K562 (cell line): ENCODE measurements at regions not wholly inside any gene's neighbourhood (a gene's known extent, or its start where the extent isn't known, plus 50 kb on each side); places are given as distances from the start of the nearest gene placed in this dataset.

Experiments
- ARID1B ChIP-seq: fragments of 450-650 bp; IDR thresholded peaks from 2 replicates; pipeline ENCODE4 v1.6.1; 2016; ENCODE audit warnings: antibody characterized with exemption, mild to moderate bottlenecking, inconsistent platforms
- ARID2 ChIP-seq: fragments of 450-650 bp; IDR thresholded peaks from 2 replicates; pipeline ENCODE4 v1.6.1; 2017; ENCODE audit warnings: antibody characterized with exemption, mild to moderate bottlenecking
- ASH1L ChIP-seq: fragments of 450-650 bp; IDR thresholded peaks from 2 replicates; pipeline ENCODE4 v1.6.1; 2018; ENCODE audit warnings: borderline replicate concordance, mild to moderate bottlenecking, low read depth; ENCODE audit not compliant: partially characterized antibody
- CBFA2T3 ChIP-seq: fragments of 450-650 bp; IDR thresholded peaks from 2 replicates; pipeline ENCODE4 v1.6.1; 2017
- DPF2 ChIP-seq: fragments of 450-650 bp; IDR thresholded peaks from 2 replicates; pipeline ENCODE4 v1.6.1; 2016
- EP300 ChIP-seq: IDR thresholded peaks from 2 replicates; pipeline ENCODE4 v1.6.1; 2012; ENCODE audit warnings: low read length, improper control_type of control experiment
- IRF2 ChIP-seq: sonication (generic); formaldehyde crosslinking; IDR thresholded peaks from 2 replicates; pipeline ENCODE4 v1.8.1; 2022; ENCODE audit warnings: mild to moderate bottlenecking, missing genetic modification reagents
- MBD2 ChIP-seq: sonication (generic); IDR thresholded peaks from 2 replicates; pipeline ENCODE4 v1.6.1; 2016; ENCODE audit warnings: low read depth, borderline replicate concordance
- POLR3A ChIP-seq: IDR thresholded peaks from 2 replicates; pipeline ENCODE4 v1.6.1; 2011; ENCODE audit warnings: borderline replicate concordance, mild to moderate bottlenecking, moderate library complexity; ENCODE audit not compliant: insufficient read length, insufficient read depth; ENCODE audit errors: extremely low read depth
- RCOR1 ChIP-seq, 2 experiments: IDR thresholded peaks; 2 replicates each; pipeline ENCODE4 v1.6.1; 2012; ENCODE audit warnings: low read depth in 2 of 2, low read length in 2 of 2, borderline replicate concordance in 1 of 2, improper control_type of control experiment in 1 of 2
- SAFB ChIP-seq: fragments of 200-400 bp; formaldehyde crosslinking; IDR thresholded peaks from 2 replicates; pipeline ENCODE4 v1.6.1; 2017; ENCODE audit warnings: low read depth, low read length, borderline replicate concordance
- SAFB2 ChIP-seq: fragments of 200-400 bp; formaldehyde crosslinking; IDR thresholded peaks from 2 replicates; pipeline ENCODE4 v1.6.1; 2018; ENCODE audit warnings: borderline replicate concordance, low read length, low read depth, moderate library complexity; ENCODE audit not compliant: severe bottlenecking
- SMAD4 ChIP-seq: fragments of 250-450 bp; sonication (Bioruptor Pico); conservative IDR thresholded peaks from 2 replicates; pipeline ENCODE4 v1.8.0; 2021; ENCODE audit warnings: inconsistent platforms, mild to moderate bottlenecking, moderate library complexity
- SNIP1 ChIP-seq: fragments of 450-650 bp; IDR thresholded peaks from 2 replicates; pipeline ENCODE4 v1.7.1; 2017; ENCODE audit warnings: low read depth, mild to moderate bottlenecking
- SUPT5H ChIP-seq: fragments of 450-650 bp; IDR thresholded peaks from 2 replicates; pipeline ENCODE4 v1.6.1; 2016
- TARDBP ChIP-seq: fragments of 450-650 bp; IDR thresholded peaks from 2 replicates; pipeline ENCODE4 v1.6.1; 2016
- TEAD2 ChIP-seq: fragments of 450-650 bp; IDR thresholded peaks from 2 replicates; pipeline ENCODE4 v1.6.1; 2016; ENCODE audit warnings: missing genetic modification characterization, control low read depth, missing compliant biosample characterization
- TFAM ChIP-seq: fragments of 250-450 bp; sonication (Bioruptor Pico); conservative IDR thresholded peaks from 2 replicates; pipeline ENCODE4 v1.5.0; 2021; ENCODE audit warnings: mild to moderate bottlenecking, moderate library complexity
- ZNF384 ChIP-seq: IDR thresholded peaks from 2 replicates; pipeline ENCODE4 v1.6.1; 2012; ENCODE audit warnings: low read depth, low read length, improper control_type of control experiment
- ZNF445 ChIP-seq: fragments of 250-450 bp; sonication (Bioruptor Pico); IDR thresholded peaks from 2 replicates; pipeline ENCODE4 v1.4.0; 2020; ENCODE audit warnings: low read depth, mild to moderate bottlenecking, moderate library complexity
- ZNF707 ChIP-seq: fragments of 250-450 bp; sonication (Bioruptor Pico); conservative IDR thresholded peaks from 2 replicates; pipeline ENCODE4 v1.8.0; 2022; ENCODE audit warnings: inconsistent platforms, mild to moderate bottlenecking, moderate library complexity
- TF ChIP-seq, protein P1 (sequence below): fragments of 200-600 bp; sonication (generic); IDR thresholded peaks from one replicate; pipeline ENCODE4 v1.6.1; 2012; ENCODE audit warnings: mild to moderate bottlenecking, low read depth, low read length, inconsistent platforms

DNA sequence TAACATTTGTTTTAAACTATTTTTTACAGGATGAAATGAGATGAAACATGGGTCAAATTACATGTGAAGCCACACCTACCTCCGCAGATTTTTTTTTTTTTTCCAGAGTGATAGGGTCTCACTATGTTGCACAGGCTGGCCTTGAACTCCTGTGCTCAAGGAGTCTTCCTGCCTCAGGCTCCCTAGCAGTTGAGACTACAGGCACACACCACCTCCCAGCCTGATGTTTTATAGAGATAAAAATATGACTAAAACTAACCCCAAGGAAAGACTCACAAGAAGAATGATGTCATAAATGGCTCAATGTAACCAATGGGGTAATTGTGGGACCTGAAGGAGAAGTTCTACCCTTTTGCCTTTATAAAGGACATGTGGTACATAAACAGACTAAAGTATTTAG, 52.3 kb upstream of the SOX6 start (continued):
- TF ChIP-seq ARID1B (peak; percentile 51), CBFA2T3 (peak; percentile 10; the same call in 1 of the 2 replicates), SMAD4 (CRISPR knock-in tag) (0 out of 2 replicates have a peak, but pooled peaks have one; percentile 27), SAFB2 (no peak), EP300 (peak; percentile 35; the same call in 1 of the 2 replicates), ARID2 (no peak), SAFB (no peak), IRF2 (CRISPR knock-in tag) (no peak), SUPT5H (no peak), MBD2 (no peak), RCOR1 (IDR thresholded peaks at IDR 0.05; ENCODE audit: borderline replicate concordance in 1 of 2, low read depth in 2 of 2, low read length in 2 of 2) (0 out of 4 replicates have a peak, but pooled peaks of 1 of the 2 experiments have one; percentile 33), ZNF384 (peak; percentile 90), TFAM (CRISPR knock-in tag) (no peak), ASH1L (no peak), POLR3A (no peak), SNIP1 (no peak), ZNF445 (CRISPR knock-in tag) (no peak), TEAD2 (tag) (no peak), TARDBP (no peak), DPF2 (peak; percentile 53; the same call in 1 of the 2 replicates), ZNF707 (no peak)
- TF ChIP-seq, protein P1, sequence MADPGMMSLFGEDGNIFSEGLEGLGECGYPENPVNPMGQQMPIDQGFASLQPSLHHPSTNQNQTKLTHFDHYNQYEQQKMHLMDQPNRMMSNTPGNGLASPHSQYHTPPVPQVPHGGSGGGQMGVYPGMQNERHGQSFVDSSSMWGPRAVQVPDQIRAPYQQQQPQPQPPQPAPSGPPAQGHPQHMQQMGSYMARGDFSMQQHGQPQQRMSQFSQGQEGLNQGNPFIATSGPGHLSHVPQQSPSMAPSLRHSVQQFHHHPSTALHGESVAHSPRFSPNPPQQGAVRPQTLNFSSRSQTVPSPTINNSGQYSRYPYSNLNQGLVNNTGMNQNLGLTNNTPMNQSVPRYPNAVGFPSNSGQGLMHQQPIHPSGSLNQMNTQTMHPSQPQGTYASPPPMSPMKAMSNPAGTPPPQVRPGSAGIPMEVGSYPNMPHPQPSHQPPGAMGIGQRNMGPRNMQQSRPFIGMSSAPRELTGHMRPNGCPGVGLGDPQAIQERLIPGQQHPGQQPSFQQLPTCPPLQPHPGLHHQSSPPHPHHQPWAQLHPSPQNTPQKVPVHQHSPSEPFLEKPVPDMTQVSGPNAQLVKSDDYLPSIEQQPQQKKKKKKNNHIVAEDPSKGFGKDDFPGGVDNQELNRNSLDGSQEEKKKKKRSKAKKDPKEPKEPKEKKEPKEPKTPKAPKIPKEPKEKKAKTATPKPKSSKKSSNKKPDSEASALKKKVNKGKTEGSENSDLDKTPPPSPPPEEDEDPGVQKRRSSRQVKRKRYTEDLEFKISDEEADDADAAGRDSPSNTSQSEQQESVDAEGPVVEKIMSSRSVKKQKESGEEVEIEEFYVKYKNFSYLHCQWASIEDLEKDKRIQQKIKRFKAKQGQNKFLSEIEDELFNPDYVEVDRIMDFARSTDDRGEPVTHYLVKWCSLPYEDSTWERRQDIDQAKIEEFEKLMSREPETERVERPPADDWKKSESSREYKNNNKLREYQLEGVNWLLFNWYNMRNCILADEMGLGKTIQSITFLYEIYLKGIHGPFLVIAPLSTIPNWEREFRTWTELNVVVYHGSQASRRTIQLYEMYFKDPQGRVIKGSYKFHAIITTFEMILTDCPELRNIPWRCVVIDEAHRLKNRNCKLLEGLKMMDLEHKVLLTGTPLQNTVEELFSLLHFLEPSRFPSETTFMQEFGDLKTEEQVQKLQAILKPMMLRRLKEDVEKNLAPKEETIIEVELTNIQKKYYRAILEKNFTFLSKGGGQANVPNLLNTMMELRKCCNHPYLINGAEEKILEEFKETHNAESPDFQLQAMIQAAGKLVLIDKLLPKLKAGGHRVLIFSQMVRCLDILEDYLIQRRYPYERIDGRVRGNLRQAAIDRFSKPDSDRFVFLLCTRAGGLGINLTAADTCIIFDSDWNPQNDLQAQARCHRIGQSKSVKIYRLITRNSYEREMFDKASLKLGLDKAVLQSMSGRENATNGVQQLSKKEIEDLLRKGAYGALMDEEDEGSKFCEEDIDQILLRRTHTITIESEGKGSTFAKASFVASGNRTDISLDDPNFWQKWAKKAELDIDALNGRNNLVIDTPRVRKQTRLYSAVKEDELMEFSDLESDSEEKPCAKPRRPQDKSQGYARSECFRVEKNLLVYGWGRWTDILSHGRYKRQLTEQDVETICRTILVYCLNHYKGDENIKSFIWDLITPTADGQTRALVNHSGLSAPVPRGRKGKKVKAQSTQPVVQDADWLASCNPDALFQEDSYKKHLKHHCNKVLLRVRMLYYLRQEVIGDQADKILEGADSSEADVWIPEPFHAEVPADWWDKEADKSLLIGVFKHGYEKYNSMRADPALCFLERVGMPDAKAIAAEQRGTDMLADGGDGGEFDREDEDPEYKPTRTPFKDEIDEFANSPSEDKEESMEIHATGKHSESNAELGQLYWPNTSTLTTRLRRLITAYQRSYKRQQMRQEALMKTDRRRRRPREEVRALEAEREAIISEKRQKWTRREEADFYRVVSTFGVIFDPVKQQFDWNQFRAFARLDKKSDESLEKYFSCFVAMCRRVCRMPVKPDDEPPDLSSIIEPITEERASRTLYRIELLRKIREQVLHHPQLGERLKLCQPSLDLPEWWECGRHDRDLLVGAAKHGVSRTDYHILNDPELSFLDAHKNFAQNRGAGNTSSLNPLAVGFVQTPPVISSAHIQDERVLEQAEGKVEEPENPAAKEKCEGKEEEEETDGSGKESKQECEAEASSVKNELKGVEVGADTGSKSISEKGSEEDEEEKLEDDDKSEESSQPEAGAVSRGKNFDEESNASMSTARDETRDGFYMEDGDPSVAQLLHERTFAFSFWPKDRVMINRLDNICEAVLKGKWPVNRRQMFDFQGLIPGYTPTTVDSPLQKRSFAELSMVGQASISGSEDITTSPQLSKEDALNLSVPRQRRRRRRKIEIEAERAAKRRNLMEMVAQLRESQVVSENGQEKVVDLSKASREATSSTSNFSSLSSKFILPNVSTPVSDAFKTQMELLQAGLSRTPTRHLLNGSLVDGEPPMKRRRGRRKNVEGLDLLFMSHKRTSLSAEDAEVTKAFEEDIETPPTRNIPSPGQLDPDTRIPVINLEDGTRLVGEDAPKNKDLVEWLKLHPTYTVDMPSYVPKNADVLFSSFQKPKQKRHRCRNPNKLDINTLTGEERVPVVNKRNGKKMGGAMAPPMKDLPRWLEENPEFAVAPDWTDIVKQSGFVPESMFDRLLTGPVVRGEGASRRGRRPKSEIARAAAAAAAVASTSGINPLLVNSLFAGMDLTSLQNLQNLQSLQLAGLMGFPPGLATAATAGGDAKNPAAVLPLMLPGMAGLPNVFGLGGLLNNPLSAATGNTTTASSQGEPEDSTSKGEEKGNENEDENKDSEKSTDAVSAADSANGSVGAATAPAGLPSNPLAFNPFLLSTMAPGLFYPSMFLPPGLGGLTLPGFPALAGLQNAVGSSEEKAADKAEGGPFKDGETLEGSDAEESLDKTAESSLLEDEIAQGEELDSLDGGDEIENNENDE, result no peak
